ENCODE measurements at regions not wholly inside any gene's neighbourhood (a gene's known extent, or its start where the extent isn't known, plus 50 kb on each side); places are given as distances from the start of the nearest gene placed in this dataset.

- TF ChIP-seq CTCF (IDR thresholded peaks at IDR 0.05; ENCODE audit: low read length) = no peak
- no peak for TF ChIP-seq EZH2 (optimal IDR thresholded peaks at IDR 0.05; ENCODE audit: low read depth, low read length)
- TF ChIP-seq EZH2phosphoT487 (IDR thresholded peaks at IDR 0.05; ENCODE audit: low read length) = no peak
Measured at GRCh38 chr15:62436235-62436634, 271.1 kb upstream of the C2CD4B start.

All from MM.1S (cell line).